Left lung (tissue), 4 donors: ENCODE measurements at regions not wholly inside any gene's neighbourhood (a gene's known extent, or its start where the extent isn't known, plus 50 kb on each side); places are given as distances from the start of the nearest gene placed in this dataset.

ENCODE experiments used
- ATAC-seq: fragments of 200-7000 bp; cut with Tn5 transposase; one replicate; pipeline ENCODE4 v1.9.1; 2020; ENCODE audit warnings: moderate library complexity
- DNase-seq, 4 donors: peaks; one replicate each; pipeline ENCODE4 v3.0.0-alpha.2; 2013 to 2020
- H3K27ac ChIP-seq, 2 donors: fragments of 200-600 bp; sonication (generic) in 1 of 2; one replicate each; pipeline versions ENCODE4 v1.5.0 to v1.8.0; 2020 to 2021
- H3K27me3 ChIP-seq, 2 donors: fragments of 200-600 bp; sonication (generic) in 1 of 2; one replicate each; pipeline versions ENCODE4 v1.5.0 to v1.8.0; 2020 to 2021
- H3K36me3 ChIP-seq, 2 donors: fragments of 200-600 bp; sonication (generic) in 1 of 2; one replicate each; pipeline versions ENCODE4 v1.5.0 to v1.8.0; 2020 to 2021
- H3K4me1 ChIP-seq, 2 donors: fragments of 200-600 bp; one replicate each; pipeline ENCODE4 v1.8.0; 2021
- H3K4me3 ChIP-seq, 2 donors: fragments of 200-600 bp; sonication (generic) in 1 of 2; one replicate each; pipeline versions ENCODE4 v1.5.0 to v1.8.0; 2020 to 2021; ENCODE audit warnings: mild to moderate bottlenecking in 1 of 2
- H3K9me3 ChIP-seq, 2 donors: fragments of 200-600 bp; sonication (generic) in 1 of 2; one replicate each; pipeline versions ENCODE4 v1.5.0 to v1.8.0; 2020 to 2021
- CTCF ChIP-seq, 2 donors: fragments of 200-600 bp; sonication (generic) in 1 of 2; IDR thresholded peaks; one replicate each; pipeline versions ENCODE4 v1.5.0 to v1.8.0; 2021; ENCODE audit warnings: antibody characterized with exemption in 2 of 2
- intact Hi-C, 2 donors: fragments of 100-400 bp; cut with DNase I; formaldehyde crosslinking; loops; one replicate each; pipeline versions ENCODE4 v1.11.2 to v1.14.2; 2022
- donor health status: DM: no; HTN: yes; CAD: no.
- donor health status: DM: no; HTN: no; CAD: no.

DNA sequence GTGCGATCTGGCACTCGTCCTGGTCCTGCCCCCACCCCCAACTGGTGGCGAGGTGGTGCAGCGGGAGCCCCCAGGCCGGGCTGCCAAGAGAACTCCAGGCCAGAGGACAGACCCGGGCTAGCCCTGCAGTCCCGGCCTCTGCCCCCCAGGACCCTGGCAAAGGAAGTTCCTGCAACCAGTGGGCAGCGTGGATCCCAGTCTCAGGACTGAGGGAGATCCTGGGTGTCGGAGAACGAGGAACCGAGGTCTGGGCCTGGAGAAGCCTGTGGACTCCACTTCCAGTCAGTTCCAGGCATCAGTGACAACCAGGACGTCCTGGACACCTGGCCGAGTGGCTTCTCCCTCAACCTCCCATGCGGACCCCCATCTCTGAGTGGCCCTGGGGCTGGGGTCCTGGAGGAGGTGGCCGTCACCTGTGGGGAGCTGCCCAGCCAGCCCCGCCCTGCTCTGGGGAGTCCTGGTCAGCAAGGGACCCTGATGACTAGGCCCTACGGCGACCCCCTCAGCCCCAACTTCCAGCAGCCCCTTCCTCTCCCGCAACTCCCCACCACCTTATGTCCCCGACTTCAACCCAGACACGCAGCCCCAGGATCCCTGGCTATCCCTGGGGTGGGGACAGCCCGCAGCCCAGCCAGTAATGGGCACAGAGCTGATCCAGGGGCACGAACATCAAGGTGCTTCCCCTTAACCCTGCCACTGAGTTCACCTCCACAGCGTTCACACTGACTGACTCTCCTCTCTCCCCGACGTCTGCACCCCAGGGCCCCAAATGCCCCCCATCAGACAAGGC lies 53.7 kb upstream of the NKX1-1 start:
- TF ChIP-seq CTCF (IDR thresholded peaks at IDR 0.05), result no peak
- no peak for DNase-seq
- intact Hi-C loops, result no loop called here
- Histone ChIP-seq H3K4me3 (no peak overlapping the region), H3K9me3 (no peaks in the 10 kb centered on the region), H3K27ac (no peak overlapping the region), H3K4me1 (no peaks in the 10 kb centered on the region), H3K36me3 (no peaks in the 10 kb centered on the region), H3K27me3 (peaks cover 0 to 73% of the 10 kb centered on the region in 2 donors)
- no peak for ATAC-seq

DNA sequence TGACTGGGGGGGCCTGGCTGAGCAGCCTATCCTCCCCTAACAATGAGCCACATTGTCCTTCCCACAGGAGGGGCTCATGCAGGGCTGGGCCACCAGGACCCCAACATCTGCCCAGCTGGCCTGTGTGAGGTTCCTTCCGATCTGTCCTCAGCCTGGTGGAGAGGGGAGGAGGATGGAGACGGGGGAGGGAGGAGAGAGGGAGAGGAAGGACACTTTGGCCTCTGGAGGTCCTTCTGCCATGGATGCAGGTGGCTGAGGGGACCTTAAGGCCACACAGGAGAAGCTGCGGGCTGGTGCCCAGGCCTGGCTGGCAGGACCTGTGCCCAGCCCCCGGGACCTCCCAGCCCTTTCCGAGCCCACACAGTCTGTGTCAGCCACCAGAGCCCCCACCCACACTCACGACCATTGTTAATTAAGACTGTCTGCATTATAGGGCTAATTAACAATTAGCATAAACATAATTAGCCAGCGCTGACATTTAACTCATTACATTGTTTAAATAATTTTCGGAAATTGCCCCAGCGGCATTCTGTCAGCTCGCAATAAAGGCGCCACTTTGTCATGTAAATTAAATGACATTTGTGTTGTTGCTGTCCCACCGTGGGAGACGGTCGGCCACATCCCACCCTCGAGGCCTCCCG lies 53.0 kb upstream of the NKX1-1 start:
- H3K4me3 ChIP-seq, result no peak overlapping the region
- intact Hi-C loops, result no loop called here
- peaks cover 0 to 66% of the 10 kb centered on the region in 2 donors for H3K27me3 ChIP-seq
- H3K9me3 ChIP-seq, result no peaks in the 10 kb centered on the region
- H3K4me1 ChIP-seq, result no peaks in the 10 kb centered on the region
- H3K27ac ChIP-seq, result no peak overlapping the region
- no peak for DNase-seq
- no peaks in the 10 kb centered on the region for H3K36me3 ChIP-seq
- no peak for ATAC-seq
- no peak for TF ChIP-seq CTCF (IDR thresholded peaks at IDR 0.05)

- DNase-seq (no peak), ATAC-seq (no peak)
- no peak for TF ChIP-seq CTCF (IDR thresholded peaks at IDR 0.05)
- Histone ChIP-seq H3K4me3 (no peak overlapping the region), H3K36me3 (no peaks in the 10 kb centered on the region), H3K27ac (no peak overlapping the region), H3K4me1 (no peaks in the 10 kb centered on the region), H3K9me3 (peaks cover 0 to 2% of the 10 kb centered on the region in 2 donors), H3K27me3 (peaks cover 0 to 59% of the 10 kb centered on the region in 2 donors)
- intact Hi-C loops, result no loop called here
Measured at GRCh38 chr4:1458581-1458980, 52.3 kb upstream of the NKX1-1 start.
